ENCODE measurements at regions not wholly inside any gene's neighbourhood (a gene's known extent, or its start where the extent isn't known, plus 50 kb on each side); places are given as distances from the start of the nearest gene placed in this dataset.

DNA sequence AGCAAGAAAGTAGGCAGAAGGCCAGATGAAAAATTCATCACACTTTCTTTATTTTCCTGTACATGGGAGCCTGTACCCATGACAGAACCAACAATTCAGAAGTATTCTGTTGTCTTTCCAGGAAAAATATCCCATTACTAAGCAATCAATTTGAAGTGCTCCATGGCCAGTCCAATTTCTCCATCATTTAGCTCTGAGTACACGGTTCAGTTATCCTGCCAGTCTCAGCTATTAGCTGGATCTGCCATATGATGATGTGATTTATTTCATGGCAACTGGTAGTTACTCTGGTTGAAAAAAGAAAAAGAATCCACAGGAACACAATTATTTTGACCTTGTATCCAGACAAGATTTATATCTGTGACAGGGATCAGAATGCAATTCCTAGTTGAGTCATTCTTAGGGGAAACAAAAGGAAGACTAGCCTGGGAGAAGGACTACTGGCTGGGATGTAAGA lies 70.6 kb upstream of the GORAB start:
- Histone ChIP-seq H3K4me2 (no peak overlapping the region), H3K36me3 (ENCODE audit: insufficient read depth) (0 out of 2 replicates have a peak, but pooled peaks cover 4% of the 10 kb centered on the region), H3K4me3 (no peak overlapping the region), H3K79me2 (replicated peaks; ENCODE audit: insufficient read depth) (no peaks in the 10 kb centered on the region), H2AFZ (no peak overlapping the region), H3K27ac (ENCODE audit: low read depth) (no peak overlapping the region), H3K4me1 (ENCODE audit: insufficient read depth) (no peaks in the 10 kb centered on the region), H3K27me3 (ENCODE audit: insufficient read depth) (no peaks in the 10 kb centered on the region), H3K9me2 (ENCODE audit: insufficient read depth) (no peaks in the 10 kb centered on the region), H4K20me1 (replicated peaks; ENCODE audit: insufficient read depth) (no peaks in the 10 kb centered on the region), H3F3A (replicated peaks; ENCODE audit: low read depth) (no peaks in the 10 kb centered on the region)
- no peak for ATAC-seq
- Mint-ChIP-seq H3K9me3 (peaks cover 45% of the 10 kb centered on the region), H3K4me3 (no peak overlapping the region), H3K27me3 (ENCODE audit: insufficient read depth, low read depth, poor library complexity) (peaks cover 2% of the 10 kb centered on the region), H3K36me3 (ENCODE audit: low read depth) (peaks cover 36% of the 10 kb centered on the region), H3K27ac (no peak overlapping the region), H3K4me1 (no peaks in the 10 kb centered on the region; the same call in 2 of the 3 replicates)
- DNase-seq (ENCODE audit: low spot score), result no peak
- TF ChIP-seq ZNF114 (CRISPR knock-in tag; IDR thresholded peaks at IDR 0.05) (no peak), EZH2phosphoT487 (IDR thresholded peaks at IDR 0.05; ENCODE audit: unreplicated experiment) (no peak), STAT1 (IDR thresholded peaks at IDR 0.05; ENCODE audit: unreplicated experiment) (no peak), CREB1 (CRISPR knock-in tag; IDR thresholded peaks at IDR 0.05; ENCODE audit: low read depth) (no peak), POLR2AphosphoS5 (IDR thresholded peaks at IDR 0.05; ENCODE audit: low read depth) (no peak), JUNB (IDR thresholded peaks at IDR 0.05; ENCODE audit: unreplicated experiment) (no peak), EZH2 (IDR thresholded peaks at IDR 0.05; ENCODE audit: low read depth, unreplicated experiment) (no peak), ZNF331 (CRISPR knock-in tag; IDR thresholded peaks at IDR 0.05; ENCODE audit: low read depth) (no peak), NANOG (IDR thresholded peaks at IDR 0.05; ENCODE audit: borderline replicate concordance) (no peak)
- TF ChIP-seq, protein P1, sequence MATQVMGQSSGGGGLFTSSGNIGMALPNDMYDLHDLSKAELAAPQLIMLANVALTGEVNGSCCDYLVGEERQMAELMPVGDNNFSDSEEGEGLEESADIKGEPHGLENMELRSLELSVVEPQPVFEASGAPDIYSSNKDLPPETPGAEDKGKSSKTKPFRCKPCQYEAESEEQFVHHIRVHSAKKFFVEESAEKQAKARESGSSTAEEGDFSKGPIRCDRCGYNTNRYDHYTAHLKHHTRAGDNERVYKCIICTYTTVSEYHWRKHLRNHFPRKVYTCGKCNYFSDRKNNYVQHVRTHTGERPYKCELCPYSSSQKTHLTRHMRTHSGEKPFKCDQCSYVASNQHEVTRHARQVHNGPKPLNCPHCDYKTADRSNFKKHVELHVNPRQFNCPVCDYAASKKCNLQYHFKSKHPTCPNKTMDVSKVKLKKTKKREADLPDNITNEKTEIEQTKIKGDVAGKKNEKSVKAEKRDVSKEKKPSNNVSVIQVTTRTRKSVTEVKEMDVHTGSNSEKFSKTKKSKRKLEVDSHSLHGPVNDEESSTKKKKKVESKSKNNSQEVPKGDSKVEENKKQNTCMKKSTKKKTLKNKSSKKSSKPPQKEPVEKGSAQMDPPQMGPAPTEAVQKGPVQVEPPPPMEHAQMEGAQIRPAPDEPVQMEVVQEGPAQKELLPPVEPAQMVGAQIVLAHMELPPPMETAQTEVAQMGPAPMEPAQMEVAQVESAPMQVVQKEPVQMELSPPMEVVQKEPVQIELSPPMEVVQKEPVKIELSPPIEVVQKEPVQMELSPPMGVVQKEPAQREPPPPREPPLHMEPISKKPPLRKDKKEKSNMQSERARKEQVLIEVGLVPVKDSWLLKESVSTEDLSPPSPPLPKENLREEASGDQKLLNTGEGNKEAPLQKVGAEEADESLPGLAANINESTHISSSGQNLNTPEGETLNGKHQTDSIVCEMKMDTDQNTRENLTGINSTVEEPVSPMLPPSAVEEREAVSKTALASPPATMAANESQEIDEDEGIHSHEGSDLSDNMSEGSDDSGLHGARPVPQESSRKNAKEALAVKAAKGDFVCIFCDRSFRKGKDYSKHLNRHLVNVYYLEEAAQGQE (IDR thresholded peaks at IDR 0.05; ENCODE audit: unreplicated experiment), result no peak
- TF ChIP-seq, protein P2, sequence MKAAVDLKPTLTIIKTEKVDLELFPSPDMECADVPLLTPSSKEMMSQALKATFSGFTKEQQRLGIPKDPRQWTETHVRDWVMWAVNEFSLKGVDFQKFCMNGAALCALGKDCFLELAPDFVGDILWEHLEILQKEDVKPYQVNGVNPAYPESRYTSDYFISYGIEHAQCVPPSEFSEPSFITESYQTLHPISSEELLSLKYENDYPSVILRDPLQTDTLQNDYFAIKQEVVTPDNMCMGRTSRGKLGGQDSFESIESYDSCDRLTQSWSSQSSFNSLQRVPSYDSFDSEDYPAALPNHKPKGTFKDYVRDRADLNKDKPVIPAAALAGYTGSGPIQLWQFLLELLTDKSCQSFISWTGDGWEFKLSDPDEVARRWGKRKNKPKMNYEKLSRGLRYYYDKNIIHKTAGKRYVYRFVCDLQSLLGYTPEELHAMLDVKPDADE (IDR thresholded peaks at IDR 0.05), result no peak
- TF ChIP-seq, protein P3, sequence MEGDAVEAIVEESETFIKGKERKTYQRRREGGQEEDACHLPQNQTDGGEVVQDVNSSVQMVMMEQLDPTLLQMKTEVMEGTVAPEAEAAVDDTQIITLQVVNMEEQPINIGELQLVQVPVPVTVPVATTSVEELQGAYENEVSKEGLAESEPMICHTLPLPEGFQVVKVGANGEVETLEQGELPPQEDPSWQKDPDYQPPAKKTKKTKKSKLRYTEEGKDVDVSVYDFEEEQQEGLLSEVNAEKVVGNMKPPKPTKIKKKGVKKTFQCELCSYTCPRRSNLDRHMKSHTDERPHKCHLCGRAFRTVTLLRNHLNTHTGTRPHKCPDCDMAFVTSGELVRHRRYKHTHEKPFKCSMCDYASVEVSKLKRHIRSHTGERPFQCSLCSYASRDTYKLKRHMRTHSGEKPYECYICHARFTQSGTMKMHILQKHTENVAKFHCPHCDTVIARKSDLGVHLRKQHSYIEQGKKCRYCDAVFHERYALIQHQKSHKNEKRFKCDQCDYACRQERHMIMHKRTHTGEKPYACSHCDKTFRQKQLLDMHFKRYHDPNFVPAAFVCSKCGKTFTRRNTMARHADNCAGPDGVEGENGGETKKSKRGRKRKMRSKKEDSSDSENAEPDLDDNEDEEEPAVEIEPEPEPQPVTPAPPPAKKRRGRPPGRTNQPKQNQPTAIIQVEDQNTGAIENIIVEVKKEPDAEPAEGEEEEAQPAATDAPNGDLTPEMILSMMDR (conservative IDR thresholded peaks at IDR 0.05; ENCODE audit: low read depth in 2 of 2), result no peak
